HepG2 (cell line): ENCODE measurements at regions not wholly inside any gene's neighbourhood (a gene's known extent, or its start where the extent isn't known, plus 50 kb on each side); places are given as distances from the start of the nearest gene placed in this dataset.

Experiments
- BCLAF1 ChIP-seq: fragments of 450-650 bp; IDR thresholded peaks from 2 replicates; pipeline ENCODE4 v1.6.1; 2017; ENCODE audit warnings: mild to moderate bottlenecking
- DDIT3 ChIP-seq: sonication (generic); formaldehyde crosslinking; IDR thresholded peaks from 2 replicates; pipeline ENCODE4 v1.4.0; 2020; ENCODE audit warnings: mild to moderate bottlenecking, missing genetic modification reagents
- EZH2 ChIP-seq: conservative IDR thresholded peaks from 2 replicates; pipeline ENCODE4 v1.6.1; 2012; ENCODE audit warnings: mild to moderate bottlenecking, low read depth, low read length, moderate library complexity
- FOXC1 ChIP-seq: sonication (generic); formaldehyde crosslinking; IDR thresholded peaks from 2 replicates; pipeline ENCODE4 v1.8.0; 2022; ENCODE audit warnings: mild to moderate bottlenecking, missing genetic modification reagents, borderline replicate concordance
- NFE2 ChIP-seq: sonication (generic); formaldehyde crosslinking; IDR thresholded peaks from 2 replicates; pipeline ENCODE4 v1.4.0; 2020; ENCODE audit warnings: missing genetic modification reagents
- PCBP2 ChIP-seq: fragments of 200-400 bp; formaldehyde crosslinking; optimal IDR thresholded peaks from 2 replicates; pipeline ENCODE3; 2018; ENCODE audit warnings: low read length, low read depth; ENCODE audit not compliant: poor library complexity, severe bottlenecking
- PHB2 ChIP-seq: fragments of 450-650 bp; IDR thresholded peaks from 2 replicates; pipeline ENCODE4 v1.6.1; 2018; ENCODE audit not compliant: partially characterized antibody
- PRMT3 ChIP-seq: sonication (generic); formaldehyde crosslinking; IDR thresholded peaks from 2 replicates; pipeline ENCODE4 v1.8.1; 2022; ENCODE audit warnings: low read depth, mild to moderate bottlenecking, moderate library complexity, missing genetic modification reagents, borderline replicate concordance
- TP53 ChIP-seq: sonication (generic); formaldehyde crosslinking; conservative IDR thresholded peaks from 2 replicates; pipeline ENCODE4 v1.4.0; 2020; ENCODE audit warnings: missing genetic modification reagents
- YEATS2 ChIP-seq: sonication (generic); formaldehyde crosslinking; IDR thresholded peaks from 2 replicates; pipeline ENCODE4 v1.4.0; 2020; ENCODE audit warnings: missing genetic modification reagents, borderline replicate concordance
- ZNF331 ChIP-seq: sonication (generic); formaldehyde crosslinking; IDR thresholded peaks from 2 replicates; pipeline ENCODE4 v1.4.0; 2020; ENCODE audit warnings: missing genetic modification reagents
- ZNF430 ChIP-seq: sonication (generic); formaldehyde crosslinking; IDR thresholded peaks from 2 replicates; pipeline ENCODE4 v1.9.0; 2021; ENCODE audit warnings: mild to moderate bottlenecking, missing genetic modification reagents
- ZNF703 ChIP-seq: sonication (generic); formaldehyde crosslinking; IDR thresholded peaks from 2 replicates; pipeline ENCODE4 v1.5.1; 2020; ENCODE audit warnings: missing genetic modification reagents, mild to moderate bottlenecking, moderate library complexity, borderline replicate concordance
- ZNF772 ChIP-seq: sonication (generic); formaldehyde crosslinking; IDR thresholded peaks from 2 replicates; pipeline ENCODE4 v1.5.0; 2020; ENCODE audit warnings: mild to moderate bottlenecking, missing genetic modification reagents
- ZNF773 ChIP-seq: sonication (generic); formaldehyde crosslinking; IDR thresholded peaks from 2 replicates; pipeline ENCODE4 v1.4.0; 2020; ENCODE audit warnings: missing genetic modification reagents, borderline replicate concordance
- ZSCAN31 ChIP-seq: sonication (generic); formaldehyde crosslinking; IDR thresholded peaks from 2 replicates; pipeline ENCODE4 v1.5.0; 2020; ENCODE audit warnings: low read depth, mild to moderate bottlenecking, missing genetic modification reagents
- TF ChIP-seq, protein P1 (sequence below): sonication (generic); formaldehyde crosslinking; IDR thresholded peaks from 2 replicates; pipeline ENCODE4 v1.4.0; 2020; ENCODE audit warnings: missing genetic modification reagents, borderline replicate concordance
- TF ChIP-seq, protein P2 (sequence below): sonication (generic); formaldehyde crosslinking; IDR thresholded peaks from 2 replicates; pipeline ENCODE4 v1.5.0; 2020; ENCODE audit warnings: missing genetic modification reagents, mild to moderate bottlenecking, borderline replicate concordance
- TF ChIP-seq, protein P3 (sequence below), 2 experiments: sonication (generic) in 1 of 2; formaldehyde crosslinking in 1 of 2; IDR thresholded peaks; 2 replicates each; pipeline versions ENCODE4 v1.4.0 to v1.6.1; 2018 to 2020; ENCODE audit warnings: missing genetic modification reagents in 2 of 2, borderline replicate concordance in 1 of 2, low read depth in 1 of 2, mild to moderate bottlenecking in 1 of 2, missing biosample characterization in 1 of 2
- TF ChIP-seq, protein P4 (sequence below): sonication (generic); formaldehyde crosslinking; IDR thresholded peaks from 2 replicates; pipeline ENCODE4 v1.4.0; 2020; ENCODE audit warnings: missing genetic modification reagents, mild to moderate bottlenecking, borderline replicate concordance

- TF ChIP-seq, protein P1, sequence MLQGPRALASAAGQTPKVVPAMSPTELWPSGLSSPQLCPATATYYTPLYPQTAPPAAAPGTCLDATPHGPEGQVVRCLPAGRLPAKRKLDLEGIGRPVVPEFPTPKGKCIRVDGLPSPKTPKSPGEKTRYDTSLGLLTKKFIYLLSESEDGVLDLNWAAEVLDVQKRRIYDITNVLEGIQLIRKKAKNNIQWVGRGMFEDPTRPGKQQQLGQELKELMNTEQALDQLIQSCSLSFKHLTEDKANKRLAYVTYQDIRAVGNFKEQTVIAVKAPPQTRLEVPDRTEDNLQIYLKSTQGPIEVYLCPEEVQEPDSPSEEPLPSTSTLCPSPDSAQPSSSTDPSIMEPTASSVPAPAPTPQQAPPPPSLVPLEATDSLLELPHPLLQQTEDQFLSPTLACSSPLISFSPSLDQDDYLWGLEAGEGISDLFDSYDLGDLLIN (CRISPR knock-in tag) = no peak
- peak; percentile 53; the same call in 1 of the 2 replicates for TF ChIP-seq ZNF331 (CRISPR knock-in tag)
- TF ChIP-seq FOXC1 = no peak
- no peak for TF ChIP-seq YEATS2 (CRISPR knock-in tag)
- TF ChIP-seq ZNF703 (CRISPR knock-in tag) = no peak
- TF ChIP-seq PCBP2 = no peak
- no peak for TF ChIP-seq ZSCAN31 (CRISPR knock-in tag)
- TF ChIP-seq ZNF772 = no peak
- TF ChIP-seq, protein P2, sequence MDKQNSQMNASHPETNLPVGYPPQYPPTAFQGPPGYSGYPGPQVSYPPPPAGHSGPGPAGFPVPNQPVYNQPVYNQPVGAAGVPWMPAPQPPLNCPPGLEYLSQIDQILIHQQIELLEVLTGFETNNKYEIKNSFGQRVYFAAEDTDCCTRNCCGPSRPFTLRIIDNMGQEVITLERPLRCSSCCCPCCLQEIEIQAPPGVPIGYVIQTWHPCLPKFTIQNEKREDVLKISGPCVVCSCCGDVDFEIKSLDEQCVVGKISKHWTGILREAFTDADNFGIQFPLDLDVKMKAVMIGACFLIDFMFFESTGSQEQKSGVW (CRISPR knock-in tag) = no peak
- TF ChIP-seq, protein P3, sequence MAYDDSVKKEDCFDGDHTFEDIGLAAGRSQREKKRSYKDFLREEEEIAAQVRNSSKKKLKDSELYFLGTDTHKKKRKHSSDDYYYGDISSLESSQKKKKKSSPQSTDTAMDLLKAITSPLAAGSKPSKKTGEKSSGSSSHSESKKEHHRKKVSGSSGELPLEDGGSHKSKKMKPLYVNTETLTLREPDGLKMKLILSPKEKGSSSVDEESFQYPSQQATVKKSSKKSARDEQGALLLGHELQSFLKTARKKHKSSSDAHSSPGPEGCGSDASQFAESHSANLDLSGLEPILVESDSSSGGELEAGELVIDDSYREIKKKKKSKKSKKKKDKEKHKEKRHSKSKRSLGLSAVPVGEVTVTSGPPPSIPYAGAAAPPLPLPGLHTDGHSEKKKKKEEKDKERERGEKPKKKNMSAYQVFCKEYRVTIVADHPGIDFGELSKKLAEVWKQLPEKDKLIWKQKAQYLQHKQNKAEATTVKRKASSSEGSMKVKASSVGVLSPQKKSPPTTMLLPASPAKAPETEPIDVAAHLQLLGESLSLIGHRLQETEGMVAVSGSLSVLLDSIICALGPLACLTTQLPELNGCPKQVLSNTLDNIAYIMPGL (CRISPR knock-in tag; IDR thresholded peaks at IDR 0.05; ENCODE audit: borderline replicate concordance in 1 of 2, low read depth in 1 of 2) = no peak
- TF ChIP-seq ZNF773 (CRISPR knock-in tag) = no peak
- TF ChIP-seq ZNF430 (CRISPR knock-in tag) = no peak
- no peak for TF ChIP-seq BCLAF1
- TF ChIP-seq NFE2 (CRISPR knock-in tag) = no peak
- no peak for TF ChIP-seq DDIT3
- TF ChIP-seq PHB2 = no peak
- no peak for TF ChIP-seq TP53 (CRISPR knock-in tag)
- no peak for TF ChIP-seq EZH2
- TF ChIP-seq, protein P4, sequence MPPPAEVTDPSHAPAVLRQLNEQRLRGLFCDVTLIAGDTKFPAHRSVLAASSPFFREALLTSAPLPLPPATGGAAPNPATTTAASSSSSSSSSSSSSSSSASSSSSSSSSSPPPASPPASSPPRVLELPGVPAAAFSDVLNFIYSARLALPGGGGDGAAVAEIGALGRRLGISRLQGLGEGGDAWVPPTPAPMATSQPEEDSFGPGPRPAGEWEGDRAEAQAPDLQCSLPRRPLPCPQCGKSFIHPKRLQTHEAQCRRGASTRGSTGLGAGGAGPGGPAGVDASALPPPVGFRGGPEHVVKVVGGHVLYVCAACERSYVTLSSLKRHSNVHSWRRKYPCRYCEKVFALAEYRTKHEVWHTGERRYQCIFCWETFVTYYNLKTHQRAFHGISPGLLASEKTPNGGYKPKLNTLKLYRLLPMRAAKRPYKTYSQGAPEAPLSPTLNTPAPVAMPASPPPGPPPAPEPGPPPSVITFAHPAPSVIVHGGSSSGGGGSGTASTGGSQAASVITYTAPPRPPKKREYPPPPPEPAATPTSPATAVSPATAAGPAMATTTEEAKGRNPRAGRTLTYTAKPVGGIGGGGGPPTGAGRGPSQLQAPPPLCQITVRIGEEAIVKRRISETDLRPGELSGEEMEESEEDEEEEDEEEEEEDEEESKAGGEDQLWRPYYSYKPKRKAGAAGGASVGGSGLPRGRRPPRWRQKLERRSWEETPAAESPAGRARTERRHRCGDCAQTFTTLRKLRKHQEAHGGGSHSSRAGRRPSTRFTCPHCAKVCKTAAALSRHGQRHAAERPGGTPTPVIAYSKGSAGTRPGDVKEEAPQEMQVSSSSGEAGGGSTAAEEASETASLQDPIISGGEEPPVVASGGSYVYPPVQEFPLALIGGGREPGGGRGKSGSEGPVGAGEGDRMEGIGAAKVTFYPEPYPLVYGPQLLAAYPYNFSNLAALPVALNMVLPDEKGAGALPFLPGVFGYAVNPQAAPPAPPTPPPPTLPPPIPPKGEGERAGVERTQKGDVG = no peak
- TF ChIP-seq PRMT3 (CRISPR knock-in tag) = no peak
Measured at GRCh38 chr3:40871394-40871793, 327.9 kb upstream of the CTNNB1 start (continued).
